Stimulated activated CD8-positive, alpha-beta memory T cell treated with anti-CD3 and anti-CD28 coated beads, Interleukin-4, amount 100 ng/mL, for 24 hours (primary cell): ENCODE measurements at regions not wholly inside any gene's neighbourhood (a gene's known extent, or its start where the extent isn't known, plus 50 kb on each side); places are given as distances from the start of the nearest gene placed in this dataset.

ENCODE experiments used
- DNase-seq: peaks from one replicate; pipeline ENCODE4 v3.0.0-alpha.2; 2020; ENCODE audit warnings: low read depth

- DNase-seq, result no peak
Measured at GRCh38 chr1:30286988-30287839, 436.2 kb downstream of the MATN1 start.

- DNase-seq, result no peak
Measured at GRCh38 chr1:30286241-30286987, 437.0 kb downstream of the MATN1 start.

GRCh38 chr1:30285501-30285932 is 437.9 kb downstream of the MATN1 start:
- no peak for DNase-seq

GRCh38 chr1:30284728-30285475 is 438.5 kb downstream of the MATN1 start:
- no peak for DNase-seq

- DNase-seq, result no peak
Measured at GRCh38 chr1:30284226-30284625, 439.2 kb downstream of the MATN1 start.

- no peak for DNase-seq
Measured at GRCh38 chr1:30283199-30283962, 440.0 kb downstream of the MATN1 start.

- no peak for DNase-seq
Measured at GRCh38 chr1:30280572-30280971, 442.8 kb downstream of the MATN1 start.

- DNase-seq, result no peak
Measured at GRCh38 chr1:30277911-30278310, 445.5 kb downstream of the MATN1 start.

GRCh38 chr1:30277415-30277814 is 446.0 kb downstream of the MATN1 start:
- DNase-seq, result no peak

- DNase-seq, result no peak
Measured at GRCh38 chr1:30275926-30276764, 447.2 kb downstream of the MATN1 start.

- no peak for DNase-seq
Measured at GRCh38 chr1:30274976-30275621, 448.3 kb downstream of the MATN1 start.

GRCh38 chr1:30274173-30274970 is 449.0 kb downstream of the MATN1 start:
- no peak for DNase-seq

- DNase-seq, result no peak
Measured at GRCh38 chr1:30273456-30273855, 449.9 kb downstream of the MATN1 start.

GRCh38 chr1:30273021-30273325 is 450.4 kb downstream of the MATN1 start:
- no peak for DNase-seq

GRCh38 chr1:30272277-30273020 is 450.9 kb downstream of the MATN1 start:
- no peak for DNase-seq

GRCh38 chr1:30271401-30272276 is 451.7 kb downstream of the MATN1 start:
- DNase-seq, result no peak

- DNase-seq, result no peak
Measured at GRCh38 chr1:30270461-30270860, 452.9 kb downstream of the MATN1 start.
